C4-2B (cell line): ENCODE measurements at regions not wholly inside any gene's neighbourhood (a gene's known extent, or its start where the extent isn't known, plus 50 kb on each side); places are given as distances from the start of the nearest gene placed in this dataset.

ENCODE experiments used
- ZFX ChIP-seq: fragments of 450-650 bp; IDR thresholded peaks from 2 replicates; pipeline ENCODE4 v1.6.1; 2017
- TF ChIP-seq, protein P1 (sequence below): fragments of 450-650 bp; conservative IDR thresholded peaks from 2 replicates; pipeline ENCODE4 v1.5.1; 2017; ENCODE audit warnings: mild to moderate bottlenecking

DNA sequence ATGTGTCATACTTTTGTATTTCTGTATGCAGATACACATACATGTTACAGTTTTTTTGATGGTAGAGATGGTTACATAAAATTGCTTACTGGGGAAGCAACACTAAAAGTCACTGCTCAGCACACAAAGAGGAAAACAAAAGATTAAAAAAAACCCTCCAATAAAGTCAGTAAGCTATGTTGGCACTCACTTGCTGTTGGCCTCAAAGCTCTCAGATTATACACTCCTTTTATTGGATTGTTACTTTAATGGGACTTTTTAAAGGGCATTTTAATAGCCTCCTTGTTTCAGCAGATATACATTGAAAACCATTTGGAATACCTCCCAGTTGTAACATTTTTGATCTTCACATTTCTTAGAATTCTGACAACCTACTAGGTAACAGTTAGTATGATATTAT is 222.0 kb upstream of the HHIP start:
- TF ChIP-seq, protein P1, sequence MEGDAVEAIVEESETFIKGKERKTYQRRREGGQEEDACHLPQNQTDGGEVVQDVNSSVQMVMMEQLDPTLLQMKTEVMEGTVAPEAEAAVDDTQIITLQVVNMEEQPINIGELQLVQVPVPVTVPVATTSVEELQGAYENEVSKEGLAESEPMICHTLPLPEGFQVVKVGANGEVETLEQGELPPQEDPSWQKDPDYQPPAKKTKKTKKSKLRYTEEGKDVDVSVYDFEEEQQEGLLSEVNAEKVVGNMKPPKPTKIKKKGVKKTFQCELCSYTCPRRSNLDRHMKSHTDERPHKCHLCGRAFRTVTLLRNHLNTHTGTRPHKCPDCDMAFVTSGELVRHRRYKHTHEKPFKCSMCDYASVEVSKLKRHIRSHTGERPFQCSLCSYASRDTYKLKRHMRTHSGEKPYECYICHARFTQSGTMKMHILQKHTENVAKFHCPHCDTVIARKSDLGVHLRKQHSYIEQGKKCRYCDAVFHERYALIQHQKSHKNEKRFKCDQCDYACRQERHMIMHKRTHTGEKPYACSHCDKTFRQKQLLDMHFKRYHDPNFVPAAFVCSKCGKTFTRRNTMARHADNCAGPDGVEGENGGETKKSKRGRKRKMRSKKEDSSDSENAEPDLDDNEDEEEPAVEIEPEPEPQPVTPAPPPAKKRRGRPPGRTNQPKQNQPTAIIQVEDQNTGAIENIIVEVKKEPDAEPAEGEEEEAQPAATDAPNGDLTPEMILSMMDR, result no peak
- no peak for TF ChIP-seq ZFX
